ENCODE measurements at regions not wholly inside any gene's neighbourhood (a gene's known extent, or its start where the extent isn't known, plus 50 kb on each side); places are given as distances from the start of the nearest gene placed in this dataset.

DNA sequence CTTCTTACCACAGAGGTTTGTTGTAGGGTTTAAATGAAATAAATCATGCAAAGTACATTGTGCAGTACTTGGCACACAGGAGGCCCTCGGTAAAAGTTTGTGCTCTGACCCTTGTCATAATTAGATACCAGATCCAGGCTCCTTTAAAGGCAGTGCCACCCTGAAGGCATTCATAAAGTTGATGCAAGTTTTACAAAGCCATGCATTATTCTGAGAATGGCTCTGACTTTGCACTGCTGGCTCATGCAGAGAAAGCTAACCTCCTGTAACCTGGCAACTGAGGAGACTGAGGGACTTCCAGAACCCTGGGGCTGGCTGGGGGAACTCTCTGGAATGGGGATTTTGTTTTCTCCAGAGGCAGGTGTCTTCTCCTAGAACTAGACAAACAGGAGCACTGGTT, 570.9 kb downstream of the CCSER2 start:
- H3K9me2 ChIP-seq (replicated peaks; ENCODE audit: insufficient read depth, low read length), result no peaks in the 10 kb centered on the region
- no peak overlapping the region for H3K4me3 ChIP-seq (ENCODE audit: insufficient read depth, low read length, poor library complexity, severe bottlenecking)
- H3K27me3 ChIP-seq (ENCODE audit: low read length), result no peaks in the 10 kb centered on the region
- H3K27ac ChIP-seq (ENCODE audit: low read depth, low read length), result no peak overlapping the region
- no peaks in the 10 kb centered on the region for H3K9me3 ChIP-seq (ENCODE audit: insufficient read depth, low read length)
- H3K9ac ChIP-seq (ENCODE audit: low read length), result no peak overlapping the region
- H3K4me2 ChIP-seq (ENCODE audit: low read depth, low read length, poor library complexity, severe bottlenecking), result no peak overlapping the region
- H4K20me1 ChIP-seq (ENCODE audit: low read depth, low read length), result no peaks in the 10 kb centered on the region
- H3K79me2 ChIP-seq (ENCODE audit: insufficient read depth, low read length), result no peaks in the 10 kb centered on the region
- no peaks in the 10 kb centered on the region for H3K36me3 ChIP-seq (ENCODE audit: low read length)
- no peak for TF ChIP-seq EZH2phosphoT487 (conservative IDR thresholded peaks at IDR 0.05; ENCODE audit: low read length)
- TF ChIP-seq, protein P1, sequence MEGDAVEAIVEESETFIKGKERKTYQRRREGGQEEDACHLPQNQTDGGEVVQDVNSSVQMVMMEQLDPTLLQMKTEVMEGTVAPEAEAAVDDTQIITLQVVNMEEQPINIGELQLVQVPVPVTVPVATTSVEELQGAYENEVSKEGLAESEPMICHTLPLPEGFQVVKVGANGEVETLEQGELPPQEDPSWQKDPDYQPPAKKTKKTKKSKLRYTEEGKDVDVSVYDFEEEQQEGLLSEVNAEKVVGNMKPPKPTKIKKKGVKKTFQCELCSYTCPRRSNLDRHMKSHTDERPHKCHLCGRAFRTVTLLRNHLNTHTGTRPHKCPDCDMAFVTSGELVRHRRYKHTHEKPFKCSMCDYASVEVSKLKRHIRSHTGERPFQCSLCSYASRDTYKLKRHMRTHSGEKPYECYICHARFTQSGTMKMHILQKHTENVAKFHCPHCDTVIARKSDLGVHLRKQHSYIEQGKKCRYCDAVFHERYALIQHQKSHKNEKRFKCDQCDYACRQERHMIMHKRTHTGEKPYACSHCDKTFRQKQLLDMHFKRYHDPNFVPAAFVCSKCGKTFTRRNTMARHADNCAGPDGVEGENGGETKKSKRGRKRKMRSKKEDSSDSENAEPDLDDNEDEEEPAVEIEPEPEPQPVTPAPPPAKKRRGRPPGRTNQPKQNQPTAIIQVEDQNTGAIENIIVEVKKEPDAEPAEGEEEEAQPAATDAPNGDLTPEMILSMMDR (IDR thresholded peaks at IDR 0.05; ENCODE audit: insufficient read depth, low read length, poor library complexity, severe bottlenecking), result no peak
- H3F3A ChIP-seq (ENCODE audit: insufficient read depth), result no peaks in the 10 kb centered on the region
- H2AFZ ChIP-seq (ENCODE audit: low read depth, low read length, severe bottlenecking), result no peak overlapping the region

DNA sequence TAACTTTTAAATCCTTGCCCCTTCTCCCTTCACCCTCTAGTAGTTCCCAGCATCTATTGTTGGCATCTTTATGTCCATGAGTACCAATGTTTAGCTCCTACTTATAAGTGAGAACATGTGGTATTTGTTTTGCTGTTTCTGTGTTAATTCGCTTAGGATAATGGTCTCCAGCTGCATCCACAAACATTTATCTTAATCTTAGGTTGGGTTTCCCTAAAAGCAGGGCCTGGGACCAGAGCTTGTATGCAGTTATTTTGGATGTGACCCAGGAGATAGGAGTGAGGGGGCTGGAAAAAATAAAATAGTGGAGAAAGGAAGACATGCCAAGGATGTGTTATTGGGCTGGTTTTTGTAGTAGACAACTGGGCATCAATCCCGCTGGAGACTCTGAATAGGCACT, 571.8 kb downstream of the CCSER2 start:
- Histone ChIP-seq H4K20me1 (ENCODE audit: low read depth, low read length) (no peaks in the 10 kb centered on the region), H3K4me2 (ENCODE audit: low read depth, low read length, poor library complexity, severe bottlenecking) (no peak overlapping the region), H3K4me3 (ENCODE audit: insufficient read depth, low read length, poor library complexity, severe bottlenecking) (no peak overlapping the region), H3K79me2 (ENCODE audit: insufficient read depth, low read length) (no peaks in the 10 kb centered on the region), H2AFZ (ENCODE audit: low read depth, low read length, severe bottlenecking) (no peak overlapping the region), H3K9me2 (replicated peaks; ENCODE audit: insufficient read depth, low read length) (no peaks in the 10 kb centered on the region), H3K9me3 (ENCODE audit: insufficient read depth, low read length) (no peaks in the 10 kb centered on the region), H3F3A (ENCODE audit: insufficient read depth) (no peaks in the 10 kb centered on the region), H3K36me3 (ENCODE audit: low read length) (no peaks in the 10 kb centered on the region), H3K27ac (ENCODE audit: low read depth, low read length) (no peak overlapping the region), H3K9ac (ENCODE audit: low read length) (no peak overlapping the region), H3K27me3 (ENCODE audit: low read length) (no peaks in the 10 kb centered on the region)
- TF ChIP-seq EZH2phosphoT487 (conservative IDR thresholded peaks at IDR 0.05; ENCODE audit: low read length), result no peak
- TF ChIP-seq, protein P1 (IDR thresholded peaks at IDR 0.05; ENCODE audit: insufficient read depth, low read length, poor library complexity, severe bottlenecking), result no peak

DNA sequence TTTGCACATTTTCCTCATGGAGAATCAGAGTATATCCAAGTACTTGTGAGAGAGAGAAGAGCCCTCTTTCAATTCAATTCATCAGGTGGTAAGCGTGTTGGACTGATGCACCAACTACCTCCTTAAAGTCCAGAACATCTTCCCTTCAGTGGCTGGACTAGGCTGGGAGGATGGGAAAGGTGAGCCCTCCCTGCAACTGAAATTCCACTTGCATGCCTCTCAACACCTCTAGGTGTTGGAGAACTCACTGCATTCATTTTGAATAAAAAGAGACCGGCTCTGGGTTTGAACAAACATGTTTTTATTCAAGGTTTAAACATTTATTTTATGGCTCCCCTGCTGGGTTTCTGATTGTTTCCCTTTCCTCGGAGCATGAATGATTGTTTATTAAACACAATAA, 573.5 kb downstream of the CCSER2 start:
- Histone ChIP-seq H2AFZ (ENCODE audit: low read depth, low read length, severe bottlenecking) (no peak overlapping the region), H3K36me3 (ENCODE audit: low read length) (no peaks in the 10 kb centered on the region), H3K9ac (ENCODE audit: low read length) (no peak overlapping the region), H3K27ac (ENCODE audit: low read depth, low read length) (no peak overlapping the region), H3K9me2 (replicated peaks; ENCODE audit: insufficient read depth, low read length) (no peaks in the 10 kb centered on the region), H4K20me1 (ENCODE audit: low read depth, low read length) (no peaks in the 10 kb centered on the region), H3F3A (ENCODE audit: insufficient read depth) (no peaks in the 10 kb centered on the region), H3K79me2 (ENCODE audit: insufficient read depth, low read length) (no peaks in the 10 kb centered on the region), H3K4me2 (ENCODE audit: low read depth, low read length, poor library complexity, severe bottlenecking) (no peak overlapping the region), H3K4me3 (ENCODE audit: insufficient read depth, low read length, poor library complexity, severe bottlenecking) (no peak overlapping the region), H3K27me3 (ENCODE audit: low read length) (no peaks in the 10 kb centered on the region), H3K9me3 (ENCODE audit: insufficient read depth, low read length) (no peaks in the 10 kb centered on the region)
- no peak for TF ChIP-seq EZH2phosphoT487 (conservative IDR thresholded peaks at IDR 0.05; ENCODE audit: low read length)
- TF ChIP-seq, protein P1 (IDR thresholded peaks at IDR 0.05; ENCODE audit: insufficient read depth, low read length, poor library complexity, severe bottlenecking), result no peak
